ENCODE measurements at regions not wholly inside any gene's neighbourhood (a gene's known extent, or its start where the extent isn't known, plus 50 kb on each side); places are given as distances from the start of the nearest gene placed in this dataset.

GRCh38 chr15:91733661-91734060 lies 119.8 kb upstream of the SLCO3A1 start:
- TF ChIP-seq CTCF (conservative IDR thresholded peaks at IDR 0.05; ENCODE audit: low read length): no peak
- TF ChIP-seq EZH2phosphoT487 (IDR thresholded peaks at IDR 0.05; ENCODE audit: borderline replicate concordance, low read depth, low read length): no peak
